ENCODE measurements at regions not wholly inside any gene's neighbourhood (a gene's known extent, or its start where the extent isn't known, plus 50 kb on each side); places are given as distances from the start of the nearest gene placed in this dataset.

DNA sequence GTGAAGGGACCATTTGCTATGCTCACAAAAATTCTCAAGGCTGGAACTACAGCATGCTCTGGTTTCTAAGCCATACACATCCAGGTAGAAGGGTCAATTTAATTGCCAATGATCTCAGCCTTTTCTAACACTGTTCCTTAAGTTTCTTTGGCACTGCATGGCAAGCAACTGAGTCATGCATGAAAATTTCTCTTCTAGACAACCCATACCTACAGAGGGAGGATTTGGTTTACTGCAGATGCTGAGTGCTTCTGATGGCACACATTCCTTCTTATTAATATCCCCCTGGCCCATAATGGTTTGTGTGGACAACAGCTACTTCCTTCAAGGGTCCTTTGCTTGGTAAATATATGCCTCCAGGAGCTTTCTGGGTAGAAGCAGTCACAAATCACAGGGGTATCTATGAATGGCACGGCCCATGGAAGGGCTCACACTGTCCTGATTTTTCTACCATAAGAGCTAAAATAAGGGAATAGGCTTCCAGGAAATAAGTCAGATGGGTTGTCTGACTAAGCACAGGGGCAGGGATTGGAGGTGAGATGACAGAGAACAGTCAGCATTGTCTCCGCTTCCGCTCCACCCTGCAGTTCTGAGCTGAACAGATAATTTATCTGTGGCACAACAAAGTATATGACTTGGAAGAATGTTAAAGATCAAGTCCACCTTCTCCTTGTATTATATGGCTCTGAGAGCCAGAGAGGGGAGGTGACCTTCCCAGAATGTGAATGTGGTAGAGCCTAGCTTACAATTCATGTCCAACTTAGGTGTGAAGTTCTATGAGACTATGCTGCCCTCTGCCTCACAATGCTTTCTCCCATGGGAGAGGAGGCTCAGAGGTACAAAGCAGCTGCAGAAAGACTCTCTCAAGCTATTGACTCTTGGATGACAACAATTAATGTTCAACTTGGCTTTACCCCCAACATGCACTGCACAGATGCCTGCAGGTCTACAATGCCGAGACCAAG is 199.2 kb upstream of the TNP1 start:
- Histone ChIP-seq H3K27me3 (ENCODE audit: low read length) (no peaks in the 10 kb centered on the region), H3K27ac (ENCODE audit: low read length) (no peak overlapping the region), H3K9me2 (replicated peaks; ENCODE audit: insufficient read depth, low read length) (no peaks in the 10 kb centered on the region), H3K9ac (ENCODE audit: low read length) (no peak overlapping the region), H3K4me1 (ENCODE audit: low read length) (no peaks in the 10 kb centered on the region), H3K36me3 (ENCODE audit: insufficient read depth, low read length) (no peaks in the 10 kb centered on the region), H3K9me3 (ENCODE audit: low read length) (no peaks in the 10 kb centered on the region), H2AFZ (ENCODE audit: low read length) (no peak overlapping the region), H3K79me2 (ENCODE audit: low read length) (no peaks in the 10 kb centered on the region), H3K4me2 (ENCODE audit: low read depth, low read length, poor library complexity, severe bottlenecking) (no peak overlapping the region), H4K20me1 (ENCODE audit: insufficient read depth, low read depth, low read length) (no peaks in the 10 kb centered on the region), H3K4me3 (ENCODE audit: low read length) (no peak overlapping the region)
- no peak for DNase-seq

DNA sequence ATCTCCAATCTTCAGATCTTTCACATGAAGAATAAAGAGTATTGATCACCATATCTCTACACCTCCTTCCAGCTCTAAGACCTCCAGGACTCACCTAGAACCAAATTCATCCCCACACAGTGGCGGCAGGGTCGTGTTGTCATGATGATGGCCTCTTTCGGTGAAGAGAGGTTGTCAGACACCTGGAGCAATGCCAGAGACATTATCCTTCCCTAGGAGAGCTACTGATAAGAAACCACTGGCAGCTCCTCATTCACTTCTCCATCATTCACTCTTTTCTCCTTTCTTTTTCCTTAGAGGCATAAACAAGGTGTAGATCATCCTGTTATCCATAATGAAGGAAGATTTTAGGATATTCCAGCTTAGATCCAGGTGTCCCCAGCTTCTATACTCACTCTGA is 197.9 kb upstream of the TNP1 start:
- Histone ChIP-seq H3K4me1 (ENCODE audit: low read length) (no peaks in the 10 kb centered on the region), H3K9me3 (ENCODE audit: low read length) (no peaks in the 10 kb centered on the region), H2AFZ (ENCODE audit: low read length) (no peak overlapping the region), H3K27ac (ENCODE audit: low read length) (no peak overlapping the region), H3K79me2 (ENCODE audit: low read length) (no peaks in the 10 kb centered on the region), H3K4me2 (ENCODE audit: low read depth, low read length, poor library complexity, severe bottlenecking) (no peak overlapping the region), H3K27me3 (ENCODE audit: low read length) (no peaks in the 10 kb centered on the region), H4K20me1 (ENCODE audit: insufficient read depth, low read depth, low read length) (no peaks in the 10 kb centered on the region), H3K9ac (ENCODE audit: low read length) (no peak overlapping the region), H3K9me2 (replicated peaks; ENCODE audit: insufficient read depth, low read length) (no peaks in the 10 kb centered on the region), H3K36me3 (ENCODE audit: insufficient read depth, low read length) (no peaks in the 10 kb centered on the region), H3K4me3 (ENCODE audit: low read length) (no peak overlapping the region)
- no peak for DNase-seq

DNA sequence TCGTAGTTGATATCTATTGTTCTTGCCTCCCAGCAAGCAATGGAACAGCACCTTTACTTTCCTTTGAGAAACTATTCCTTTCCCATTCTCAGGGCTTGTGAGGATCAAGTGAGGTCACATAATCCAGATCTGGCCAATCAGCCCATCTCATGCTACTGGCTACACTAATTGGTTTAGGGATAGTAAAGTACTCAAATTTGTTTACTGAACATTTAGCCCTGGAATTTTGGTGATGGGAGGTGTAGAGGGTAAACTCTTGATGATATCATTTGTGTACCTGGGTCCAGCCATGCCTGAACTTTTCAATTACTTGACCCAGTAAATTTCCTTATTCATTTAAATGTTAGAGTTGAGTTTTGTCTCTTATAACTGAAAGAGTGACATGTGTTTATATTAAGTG is 195.8 kb upstream of the TNP1 start:
- no peak for DNase-seq
- no peak overlapping the region for H3K27ac ChIP-seq (ENCODE audit: low read length)
- no peak overlapping the region for H3K4me2 ChIP-seq (ENCODE audit: low read depth, low read length, poor library complexity, severe bottlenecking)
- H3K4me1 ChIP-seq (ENCODE audit: low read length) = no peaks in the 10 kb centered on the region
- H3K9ac ChIP-seq (ENCODE audit: low read length) = no peak overlapping the region
- H3K36me3 ChIP-seq (ENCODE audit: insufficient read depth, low read length) = no peaks in the 10 kb centered on the region
- no peak overlapping the region for H3K4me3 ChIP-seq (ENCODE audit: low read length)
- H4K20me1 ChIP-seq (ENCODE audit: insufficient read depth, low read depth, low read length) = no peaks in the 10 kb centered on the region
- no peak overlapping the region for H2AFZ ChIP-seq (ENCODE audit: low read length)
- no peaks in the 10 kb centered on the region for H3K79me2 ChIP-seq (ENCODE audit: low read length)
- H3K27me3 ChIP-seq (ENCODE audit: low read length) = no peaks in the 10 kb centered on the region
- H3K9me3 ChIP-seq (ENCODE audit: low read length) = no peaks in the 10 kb centered on the region
- no peaks in the 10 kb centered on the region for H3K9me2 ChIP-seq (replicated peaks; ENCODE audit: insufficient read depth, low read length)

DNA sequence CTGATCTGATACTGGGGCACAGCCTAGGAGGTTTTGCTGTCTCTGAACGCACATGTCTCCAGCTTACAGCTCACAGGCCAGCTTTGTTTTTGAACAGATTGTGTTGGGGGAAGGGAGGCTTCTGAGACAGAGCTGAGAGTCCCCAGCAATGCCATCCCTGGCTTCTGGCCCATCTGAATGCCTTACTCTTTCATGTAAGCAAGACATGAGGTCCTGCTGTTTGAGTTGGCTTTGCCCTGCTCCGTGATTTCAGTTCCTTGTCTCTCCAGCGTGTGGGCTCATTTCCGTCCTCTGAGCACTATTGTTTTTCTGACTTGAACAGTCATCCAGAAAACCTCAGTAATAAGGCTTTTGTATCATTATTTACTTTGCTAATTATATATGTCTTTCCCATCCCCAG is 194.9 kb upstream of the TNP1 start:
- Histone ChIP-seq H3K36me3 (ENCODE audit: insufficient read depth, low read length) (no peaks in the 10 kb centered on the region), H3K27ac (ENCODE audit: low read length) (no peak overlapping the region), H3K9me3 (ENCODE audit: low read length) (no peaks in the 10 kb centered on the region), H3K4me3 (ENCODE audit: low read length) (no peak overlapping the region), H3K9me2 (replicated peaks; ENCODE audit: insufficient read depth, low read length) (no peaks in the 10 kb centered on the region), H3K9ac (ENCODE audit: low read length) (no peak overlapping the region), H3K4me1 (ENCODE audit: low read length) (no peaks in the 10 kb centered on the region), H2AFZ (ENCODE audit: low read length) (no peak overlapping the region), H3K4me2 (ENCODE audit: low read depth, low read length, poor library complexity, severe bottlenecking) (no peak overlapping the region), H3K27me3 (ENCODE audit: low read length) (no peaks in the 10 kb centered on the region), H3K79me2 (ENCODE audit: low read length) (no peaks in the 10 kb centered on the region), H4K20me1 (ENCODE audit: insufficient read depth, low read depth, low read length) (no peaks in the 10 kb centered on the region)
- no peak for DNase-seq

DNA sequence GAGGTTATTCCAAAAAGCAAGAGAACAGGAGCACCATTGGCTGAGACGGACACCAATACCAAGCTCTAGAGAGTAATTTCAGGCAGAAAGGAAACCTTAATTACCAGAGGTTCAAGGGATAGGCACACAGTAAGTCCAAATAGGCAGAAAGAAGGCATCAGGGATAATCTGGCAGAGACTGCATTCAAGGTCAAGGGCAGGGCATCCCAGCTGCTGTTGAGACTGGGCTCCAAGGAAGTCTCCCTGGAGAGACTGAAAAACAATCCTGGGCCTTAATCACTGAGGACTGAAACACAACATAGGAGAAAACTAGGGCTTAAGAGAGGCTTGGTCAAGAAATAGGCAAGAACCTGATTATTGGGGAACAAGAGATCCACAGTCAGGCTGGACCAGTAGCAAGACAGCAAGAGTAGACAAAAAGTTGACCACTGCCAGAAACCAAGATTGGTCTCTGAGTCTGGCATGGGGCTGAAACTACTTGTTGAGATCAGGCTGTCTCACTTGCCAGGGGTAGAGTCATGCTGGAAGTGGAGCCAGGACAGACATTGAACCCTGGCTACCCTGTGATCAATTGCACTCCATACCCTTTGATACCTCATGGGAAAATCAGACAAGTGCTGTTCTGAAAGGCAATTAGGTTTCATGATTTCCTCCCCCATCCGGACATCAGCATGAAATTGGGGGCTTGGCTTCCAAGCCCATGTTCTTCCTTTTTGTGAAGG is 193.2 kb upstream of the TNP1 start:
- Histone ChIP-seq H3K4me3 (ENCODE audit: low read length) (no peak overlapping the region), H3K79me2 (ENCODE audit: low read length) (no peaks in the 10 kb centered on the region), H3K4me2 (ENCODE audit: low read depth, low read length, poor library complexity, severe bottlenecking) (no peak overlapping the region), H3K27ac (ENCODE audit: low read length) (no peak overlapping the region), H3K27me3 (ENCODE audit: low read length) (no peaks in the 10 kb centered on the region), H3K9me3 (ENCODE audit: low read length) (no peaks in the 10 kb centered on the region), H3K9me2 (replicated peaks; ENCODE audit: insufficient read depth, low read length) (no peaks in the 10 kb centered on the region), H3K9ac (ENCODE audit: low read length) (no peak overlapping the region), H2AFZ (ENCODE audit: low read length) (no peak overlapping the region), H4K20me1 (ENCODE audit: insufficient read depth, low read depth, low read length) (no peaks in the 10 kb centered on the region), H3K4me1 (ENCODE audit: low read length) (no peaks in the 10 kb centered on the region), H3K36me3 (ENCODE audit: insufficient read depth, low read length) (no peaks in the 10 kb centered on the region)
- DNase-seq = no peak

DNA sequence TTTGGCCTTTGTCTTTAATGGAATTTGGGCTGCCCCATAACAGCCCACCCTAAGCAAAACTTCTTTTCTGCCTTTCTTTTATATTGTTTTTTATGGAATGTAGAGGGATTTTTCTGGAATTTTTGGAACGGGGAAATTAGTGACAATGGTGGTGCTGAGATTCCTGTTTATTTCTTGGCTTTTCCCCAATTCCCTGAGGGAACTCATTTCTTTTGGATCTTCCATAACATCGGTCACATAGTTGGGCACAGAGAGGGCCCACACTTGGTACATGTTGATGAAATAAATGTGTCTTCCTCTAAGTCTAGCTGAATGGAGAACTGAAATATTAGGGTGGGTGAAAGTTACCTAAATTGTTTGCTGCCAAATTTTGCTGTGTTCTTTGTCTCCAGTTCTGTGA is 191.6 kb upstream of the TNP1 start:
- H3K27ac ChIP-seq (ENCODE audit: low read length) = no peak overlapping the region
- H3K4me3 ChIP-seq (ENCODE audit: low read length) = no peak overlapping the region
- H3K9me3 ChIP-seq (ENCODE audit: low read length) = no peaks in the 10 kb centered on the region
- H2AFZ ChIP-seq (ENCODE audit: low read length) = no peak overlapping the region
- H3K9ac ChIP-seq (ENCODE audit: low read length) = no peak overlapping the region
- no peaks in the 10 kb centered on the region for H3K4me1 ChIP-seq (ENCODE audit: low read length)
- H3K4me2 ChIP-seq (ENCODE audit: low read depth, low read length, poor library complexity, severe bottlenecking) = no peak overlapping the region
- H3K9me2 ChIP-seq (replicated peaks; ENCODE audit: insufficient read depth, low read length) = no peaks in the 10 kb centered on the region
- DNase-seq = no peak
- H3K27me3 ChIP-seq (ENCODE audit: low read length) = no peaks in the 10 kb centered on the region
- H3K79me2 ChIP-seq (ENCODE audit: low read length) = no peaks in the 10 kb centered on the region
- no peaks in the 10 kb centered on the region for H3K36me3 ChIP-seq (ENCODE audit: insufficient read depth, low read length)
- no peaks in the 10 kb centered on the region for H4K20me1 ChIP-seq (ENCODE audit: insufficient read depth, low read depth, low read length)

DNA sequence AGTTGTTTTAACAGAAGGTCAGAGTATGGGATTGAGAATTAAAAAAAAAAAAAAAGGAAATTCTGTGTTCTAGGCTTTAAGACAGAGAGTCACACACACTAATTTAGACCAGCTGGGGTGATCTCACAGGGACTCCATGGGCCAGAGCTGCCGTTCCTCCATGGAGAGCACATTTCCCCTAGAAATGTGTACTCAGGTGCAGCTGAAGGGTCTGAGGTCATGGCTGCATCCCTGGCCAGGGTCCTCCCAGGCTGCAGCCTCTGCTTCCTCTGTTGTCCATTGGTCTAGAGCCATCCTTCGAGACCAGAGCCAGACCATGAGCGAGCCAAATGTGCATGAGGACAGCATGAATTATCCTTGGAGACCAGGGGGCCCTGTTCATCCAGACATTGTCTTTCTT is 190.1 kb upstream of the TNP1 start:
- H3K4me3 ChIP-seq (ENCODE audit: low read length) = no peak overlapping the region
- H3K27me3 ChIP-seq (ENCODE audit: low read length) = no peaks in the 10 kb centered on the region
- no peak overlapping the region for H3K9ac ChIP-seq (ENCODE audit: low read length)
- H3K9me3 ChIP-seq (ENCODE audit: low read length) = no peaks in the 10 kb centered on the region
- no peaks in the 10 kb centered on the region for H3K9me2 ChIP-seq (replicated peaks; ENCODE audit: insufficient read depth, low read length)
- H2AFZ ChIP-seq (ENCODE audit: low read length) = no peak overlapping the region
- no peaks in the 10 kb centered on the region for H3K4me1 ChIP-seq (ENCODE audit: low read length)
- no peak overlapping the region for H3K27ac ChIP-seq (ENCODE audit: low read length)
- H3K36me3 ChIP-seq (ENCODE audit: insufficient read depth, low read length) = no peaks in the 10 kb centered on the region
- H3K79me2 ChIP-seq (ENCODE audit: low read length) = no peaks in the 10 kb centered on the region
- H3K4me2 ChIP-seq (ENCODE audit: low read depth, low read length, poor library complexity, severe bottlenecking) = no peak overlapping the region
- DNase-seq = no peak
- no peaks in the 10 kb centered on the region for H4K20me1 ChIP-seq (ENCODE audit: insufficient read depth, low read depth, low read length)

DNA sequence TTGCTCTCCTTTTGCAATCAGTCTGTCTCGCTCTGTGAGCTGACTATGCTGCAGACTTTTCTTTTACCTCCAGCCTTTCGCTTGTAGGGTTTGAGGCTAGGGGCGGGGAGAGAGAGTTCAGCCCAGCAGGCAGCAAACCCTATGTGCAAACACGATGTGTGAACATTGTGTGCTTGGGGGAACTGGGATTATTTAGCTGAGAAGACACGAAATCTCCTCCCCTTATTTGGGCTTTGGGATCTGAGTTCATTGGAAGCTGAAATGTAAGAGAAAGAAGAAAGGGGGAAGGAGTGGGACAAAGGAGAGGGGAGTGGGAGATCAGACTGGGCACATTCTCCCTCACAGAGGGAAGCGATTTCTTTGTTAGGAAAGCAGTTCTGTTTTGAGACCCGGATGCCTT is 189.6 kb upstream of the TNP1 start:
- Histone ChIP-seq H3K36me3 (ENCODE audit: insufficient read depth, low read length) (no peaks in the 10 kb centered on the region), H3K4me1 (ENCODE audit: low read length) (no peaks in the 10 kb centered on the region), H4K20me1 (ENCODE audit: insufficient read depth, low read depth, low read length) (no peaks in the 10 kb centered on the region), H3K9me2 (replicated peaks; ENCODE audit: insufficient read depth, low read length) (no peaks in the 10 kb centered on the region), H2AFZ (ENCODE audit: low read length) (no peak overlapping the region), H3K79me2 (ENCODE audit: low read length) (no peaks in the 10 kb centered on the region), H3K9me3 (ENCODE audit: low read length) (no peaks in the 10 kb centered on the region), H3K4me2 (ENCODE audit: low read depth, low read length, poor library complexity, severe bottlenecking) (no peak overlapping the region), H3K27me3 (ENCODE audit: low read length) (no peaks in the 10 kb centered on the region), H3K9ac (ENCODE audit: low read length) (no peak overlapping the region), H3K4me3 (ENCODE audit: low read length) (no peak overlapping the region), H3K27ac (ENCODE audit: low read length) (no peak overlapping the region)
- DNase-seq = no peak
